K562 (cell line): ENCODE measurements at regions not wholly inside any gene's neighbourhood (a gene's known extent, or its start where the extent isn't known, plus 50 kb on each side); places are given as distances from the start of the nearest gene placed in this dataset.

Experiments
- ATAC-seq: fragments of 200-7000 bp; cut with Tn5 transposase; 3 replicates; pipeline ENCODE4 v1.9.1; 2020; ENCODE audit warnings: moderate library complexity
- BruUV-seq: library from RNA; stranded (reverse); fragments of 400-500 nt; replicated peaks from 2 replicates; lab custom pipeline; 2021; lab: Mats Ljungman, UMichigan
- CTCF ChIA-PET: fragments of 300-600 bp; formaldehyde crosslinking; extraction: SDS; loops from one replicate; lab custom pipeline; 2021; ENCODE audit warnings: low intra/inter-chr PET ratio; lab: Yijun Ruan, JAX
- POLR2A ChIA-PET: fragments of 300-600, 350-650 bp; sonication (Branson Sonifier 250); formaldehyde crosslinking; extraction: SDS; loops from one replicate; lab custom pipeline; 2021; ENCODE audit warnings: antibody characterized with exemption, inconsistent platforms; lab: Yijun Ruan, JAX
- DNase-seq, 4 experiments: peaks; one replicate each; pipeline versions ENCODE4 v3.0.0 to v3.0.0-alpha.2; 2011 to 2018; ENCODE audit warnings: low spot score in 3 of 4, mixed read lengths in 3 of 4; ENCODE audit errors: extremely low read depth in 1 of 4
- FAIRE-seq: peaks from 2 replicates; lab custom pipeline; 2011; peaks lifted over from hg19 to GRCh38; lab: Jason Lieb, UNC
- H2AFZ ChIP-seq: 2 replicates; pipeline ENCODE4 v1.6.0; 2011; ENCODE audit warnings: low read depth, low read length, control low read depth, inconsistent platforms
- H3K27ac ChIP-seq: fragments of 200-600 bp; 3 replicates; pipeline ENCODE4 v1.8.0; 2011; ENCODE audit warnings: low read depth, mild to moderate bottlenecking, control low read depth, inconsistent platforms, low read length, moderate library complexity, mixed read lengths; ENCODE audit errors: extremely low read depth
- H3K27me3 ChIP-seq, 2 experiments: fragments of 300-600 bp in 1 of 2; 2 replicates in 1 of 2; 3 replicates in 1 of 2; pipeline versions ENCODE4 v1.6.0 to v1.8.0; 2011; ENCODE audit warnings: inconsistent platforms in 2 of 2, low read length in 2 of 2, mild to moderate bottlenecking in 1 of 2, mixed read lengths in 1 of 2, moderate library complexity in 1 of 2; ENCODE audit not compliant: control insufficient read depth in 2 of 2, insufficient read depth in 2 of 2
- H3K36me3 ChIP-seq: fragments of 300-600 bp; 3 replicates; pipeline ENCODE4 v1.8.0; 2011; ENCODE audit warnings: mild to moderate bottlenecking, low read length, inconsistent platforms; ENCODE audit not compliant: control insufficient read depth, insufficient read depth
- H3K4me1 ChIP-seq, 2 experiments: fragments of 200-600 bp in 1 of 2; replicated peaks in 1 of 2; 2 replicates in 1 of 2; 3 replicates in 1 of 2; pipeline versions ENCODE4 v1.5.1 to v1.8.0; 2011; ENCODE audit warnings: inconsistent platforms in 2 of 2, low read length in 2 of 2, mild to moderate bottlenecking in 1 of 2, mixed read lengths in 1 of 2, moderate library complexity in 1 of 2; ENCODE audit not compliant: control insufficient read depth in 2 of 2, insufficient read depth in 2 of 2
- H3K4me2 ChIP-seq: 2 replicates; pipeline ENCODE4 v1.6.1; 2011; ENCODE audit warnings: low read length, control low read depth, inconsistent platforms, mixed read lengths; ENCODE audit not compliant: insufficient read depth
- H3K4me3 ChIP-seq: fragments of 200-600 bp; sonication (generic), shearing (Covaris generic); 2 replicates; pipeline ENCODE4 v1.5.1; 2016; ENCODE audit warnings: control low read depth, inconsistent platforms
- H3K79me2 ChIP-seq: fragments of 200-600 bp; 3 replicates; pipeline ENCODE4 v1.8.0; 2011; ENCODE audit warnings: low read length, inconsistent platforms; ENCODE audit not compliant: control insufficient read depth, insufficient read depth
- H3K9ac ChIP-seq, 2 experiments: 2 replicates each; pipeline versions ENCODE4 v1.6.0 to v1.6.1; 2011; ENCODE audit warnings: low read depth in 2 of 2, low read length in 2 of 2, control low read depth in 1 of 2, inconsistent platforms in 1 of 2, mild to moderate bottlenecking in 1 of 2, mixed read lengths in 1 of 2; ENCODE audit not compliant: insufficient read depth in 1 of 2
- H3K9me1 ChIP-seq: one replicate; pipeline ENCODE4 v1.6.0; 2011; ENCODE audit warnings: inconsistent platforms, mild to moderate bottlenecking, low read length, moderate library complexity; ENCODE audit not compliant: control insufficient read depth, insufficient read depth
- H3K9me3 ChIP-seq: replicated peaks from 2 replicates; pipeline ENCODE4 v1.5.1; 2011; ENCODE audit warnings: low read depth, low read length, inconsistent platforms; ENCODE audit not compliant: control insufficient read depth, insufficient read depth
- H4K20me1 ChIP-seq: replicated peaks from 2 replicates; pipeline ENCODE4 v1.6.1; 2011; ENCODE audit warnings: low read length, inconsistent platforms, mixed read lengths; ENCODE audit not compliant: control insufficient read depth, insufficient read depth
- RBM34 ChIP-seq: fragments of 200-400 bp; formaldehyde crosslinking; IDR thresholded peaks from 2 replicates; pipeline ENCODE4 v1.6.1; 2018; ENCODE audit warnings: low read length, borderline replicate concordance; ENCODE audit not compliant: insufficient read depth
- SMAD1 ChIP-seq: fragments of 150-350 bp; IDR thresholded peaks from 2 replicates; pipeline ENCODE4 v1.6.1; 2014; ENCODE audit warnings: low read length, low read depth; ENCODE audit not compliant: partially characterized antibody
- TCF3 ChIP-seq: sonication (generic); formaldehyde crosslinking; IDR thresholded peaks from 2 replicates; pipeline ENCODE4 v1.4.0; 2020; ENCODE audit warnings: mild to moderate bottlenecking, missing genetic modification reagents
- TEAD1 ChIP-seq, 2 experiments: fragments of 450-650 bp in 1 of 2; sonication (generic) in 1 of 2; formaldehyde crosslinking; IDR thresholded peaks; 2 replicates each; pipeline versions ENCODE4 v1.4.0 to v1.8.0; 2020 to 2022; ENCODE audit warnings: mild to moderate bottlenecking in 2 of 2, missing genetic modification reagents in 1 of 2
- ZNF175 ChIP-seq: fragments of 200-800 bp; sonication (Bioruptor generic); IDR thresholded peaks from 2 replicates; pipeline ENCODE4 v1.6.1; 2016; ENCODE audit warnings: low read depth, mild to moderate bottlenecking, missing genetic modification characterization, missing compliant biosample characterization
- ZNF311 ChIP-seq: fragments of 250-450 bp; sonication (Bioruptor Pico); IDR thresholded peaks from 2 replicates; pipeline ENCODE4 v1.4.0; 2020; ENCODE audit warnings: mild to moderate bottlenecking, moderate library complexity
- WGBS: fragments of 100-300 bp; shearing (Covaris generic); methylation state at CpG from one replicate; pipeline ENCODE4 v1.1.6; 2016; ENCODE audit warnings: low coverage, mixed read lengths; ENCODE audit not compliant: insufficient coverage; ENCODE audit errors: missing lambda C conversion rate; 5-methylcytosine and 5-hydroxymethylcytosine counted together
- in situ Hi-C: fragments of 300-500 bp; cut with MboI; formaldehyde crosslinking; loops from 4 replicates; pipeline ENCODE4 v1.15.0; 2018; ENCODE audit warnings: inconsistent platforms, mixed read lengths
- intact Hi-C: fragments of 100-400 bp; cut with micrococcal nuclease; formaldehyde crosslinking; loops from 2 replicates; pipeline ENCODE4 v1.14.2; 2022
- TF ChIP-seq, protein P1 (sequence below): sonication (generic); formaldehyde crosslinking; IDR thresholded peaks from 2 replicates; pipeline ENCODE4 v1.8.0; 2022; ENCODE audit warnings: mild to moderate bottlenecking, missing genetic modification reagents
- TF ChIP-seq, protein P2 (sequence below): fragments of 450-650 bp; IDR thresholded peaks from one replicate; pipeline ENCODE4 v1.6.1; 2018; ENCODE audit warnings: mild to moderate bottlenecking, moderate library complexity; ENCODE audit not compliant: partially characterized antibody
- TF ChIP-seq, protein P3 (sequence below): fragments of 250-450 bp; sonication (Bioruptor Pico); IDR thresholded peaks from 2 replicates; pipeline ENCODE4 v1.8.0; 2021; ENCODE audit warnings: borderline replicate concordance, mild to moderate bottlenecking, moderate library complexity; ENCODE audit not compliant: poor library complexity, severe bottlenecking
- TF ChIP-seq, protein P4 (sequence below): sonication (generic); formaldehyde crosslinking; IDR thresholded peaks from 2 replicates; pipeline ENCODE4 v1.9.0; 2022; ENCODE audit warnings: mild to moderate bottlenecking, missing genetic modification reagents

DNA sequence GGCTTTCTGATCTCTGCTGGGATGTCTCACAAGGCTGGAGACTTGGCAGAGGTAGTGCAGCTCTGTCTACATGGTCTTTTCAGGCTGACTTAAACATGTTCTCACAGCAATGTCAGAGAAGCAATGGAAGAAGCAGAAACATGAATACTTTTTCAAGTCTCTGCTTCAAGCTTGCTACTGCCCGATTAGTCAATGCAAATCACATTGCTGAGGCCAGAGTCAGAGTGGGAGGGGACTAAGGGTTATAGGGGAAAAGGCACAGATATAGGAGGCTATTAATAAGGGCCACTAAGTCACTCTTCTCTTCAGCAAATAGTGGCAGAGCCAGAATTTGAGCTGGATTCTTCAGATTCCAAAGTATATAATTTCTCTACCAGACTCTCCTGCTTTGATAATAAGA lies 390.5 kb downstream of the TMEM135 start:
- Histone ChIP-seq H3K4me3 (no peak overlapping the region), H3K27me3 (no peaks in the 10 kb centered on the region), H3K9me3 (no peaks in the 10 kb centered on the region), H3K9ac (no peak overlapping the region), H3K36me3 (no peaks in the 10 kb centered on the region), H3K4me2 (no peak overlapping the region), H3K4me1 (no peaks in the 10 kb centered on the region), H4K20me1 (no peaks in the 10 kb centered on the region), H3K79me2 (no peaks in the 10 kb centered on the region), H2AFZ (no peak overlapping the region), H3K9me1 (no peaks in the 10 kb centered on the region), H3K27ac (no peak overlapping the region)
- intact Hi-C loops, result no loop called here
- in situ Hi-C loops, result loop anchor here (10.0 kb wide), 3 partner anchors 493 to 973 kb away; no protein-coding TSS in a partner anchor
- no peak for TF ChIP-seq ZNF175 (CRISPR knock-in tag)
- TF ChIP-seq, protein P1, sequence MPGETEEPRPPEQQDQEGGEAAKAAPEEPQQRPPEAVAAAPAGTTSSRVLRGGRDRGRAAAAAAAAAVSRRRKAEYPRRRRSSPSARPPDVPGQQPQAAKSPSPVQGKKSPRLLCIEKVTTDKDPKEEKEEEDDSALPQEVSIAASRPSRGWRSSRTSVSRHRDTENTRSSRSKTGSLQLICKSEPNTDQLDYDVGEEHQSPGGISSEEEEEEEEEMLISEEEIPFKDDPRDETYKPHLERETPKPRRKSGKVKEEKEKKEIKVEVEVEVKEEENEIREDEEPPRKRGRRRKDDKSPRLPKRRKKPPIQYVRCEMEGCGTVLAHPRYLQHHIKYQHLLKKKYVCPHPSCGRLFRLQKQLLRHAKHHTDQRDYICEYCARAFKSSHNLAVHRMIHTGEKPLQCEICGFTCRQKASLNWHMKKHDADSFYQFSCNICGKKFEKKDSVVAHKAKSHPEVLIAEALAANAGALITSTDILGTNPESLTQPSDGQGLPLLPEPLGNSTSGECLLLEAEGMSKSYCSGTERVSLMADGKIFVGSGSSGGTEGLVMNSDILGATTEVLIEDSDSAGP, result no peak
- no peak for TF ChIP-seq ZNF311 (CRISPR knock-in tag)
- TF ChIP-seq TCF3 (CRISPR knock-in tag), result no peak
- TF ChIP-seq RBM34, result no peak
- TF ChIP-seq, protein P2, sequence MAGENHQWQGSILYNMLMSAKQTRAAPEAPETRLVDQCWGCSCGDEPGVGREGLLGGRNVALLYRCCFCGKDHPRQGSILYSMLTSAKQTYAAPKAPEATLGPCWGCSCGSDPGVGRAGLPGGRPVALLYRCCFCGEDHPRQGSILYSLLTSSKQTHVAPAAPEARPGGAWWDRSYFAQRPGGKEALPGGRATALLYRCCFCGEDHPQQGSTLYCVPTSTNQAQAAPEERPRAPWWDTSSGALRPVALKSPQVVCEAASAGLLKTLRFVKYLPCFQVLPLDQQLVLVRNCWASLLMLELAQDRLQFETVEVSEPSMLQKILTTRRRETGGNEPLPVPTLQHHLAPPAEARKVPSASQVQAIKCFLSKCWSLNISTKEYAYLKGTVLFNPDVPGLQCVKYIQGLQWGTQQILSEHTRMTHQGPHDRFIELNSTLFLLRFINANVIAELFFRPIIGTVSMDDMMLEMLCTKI, result no peak
- no peak for TF ChIP-seq TEAD1 (CRISPR knock-in tag; IDR thresholded peaks at IDR 0.05)
- TF ChIP-seq, protein P3, sequence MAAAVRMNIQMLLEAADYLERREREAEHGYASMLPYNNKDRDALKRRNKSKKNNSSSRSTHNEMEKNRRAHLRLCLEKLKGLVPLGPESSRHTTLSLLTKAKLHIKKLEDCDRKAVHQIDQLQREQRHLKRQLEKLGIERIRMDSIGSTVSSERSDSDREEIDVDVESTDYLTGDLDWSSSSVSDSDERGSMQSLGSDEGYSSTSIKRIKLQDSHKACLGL (CRISPR knock-in tag), result no peak
- no peak for TF ChIP-seq SMAD1
- TF ChIP-seq, protein P4, sequence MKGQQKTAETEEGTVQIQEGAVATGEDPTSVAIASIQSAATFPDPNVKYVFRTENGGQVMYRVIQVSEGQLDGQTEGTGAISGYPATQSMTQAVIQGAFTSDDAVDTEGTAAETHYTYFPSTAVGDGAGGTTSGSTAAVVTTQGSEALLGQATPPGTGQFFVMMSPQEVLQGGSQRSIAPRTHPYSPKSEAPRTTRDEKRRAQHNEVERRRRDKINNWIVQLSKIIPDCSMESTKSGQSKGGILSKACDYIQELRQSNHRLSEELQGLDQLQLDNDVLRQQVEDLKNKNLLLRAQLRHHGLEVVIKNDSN, result no peak
- no peak for DNase-seq
- POLR2A ChIA-PET, result interaction anchor here (1.0 kb wide), 1 partner anchor 9 kb away, joined by 4 read pairs; no protein-coding TSS in a partner anchor
- BruUV-seq, result no TSS peak
- CTCF ChIA-PET, result no interaction called here
- no peak for ATAC-seq
- no peak for FAIRE-seq
- WGBS, result 0% methylated on average over 1 of the region's 1 CpG
